ENCODE measurements at regions not wholly inside any gene's neighbourhood (a gene's known extent, or its start where the extent isn't known, plus 50 kb on each side); places are given as distances from the start of the nearest gene placed in this dataset.

DNA sequence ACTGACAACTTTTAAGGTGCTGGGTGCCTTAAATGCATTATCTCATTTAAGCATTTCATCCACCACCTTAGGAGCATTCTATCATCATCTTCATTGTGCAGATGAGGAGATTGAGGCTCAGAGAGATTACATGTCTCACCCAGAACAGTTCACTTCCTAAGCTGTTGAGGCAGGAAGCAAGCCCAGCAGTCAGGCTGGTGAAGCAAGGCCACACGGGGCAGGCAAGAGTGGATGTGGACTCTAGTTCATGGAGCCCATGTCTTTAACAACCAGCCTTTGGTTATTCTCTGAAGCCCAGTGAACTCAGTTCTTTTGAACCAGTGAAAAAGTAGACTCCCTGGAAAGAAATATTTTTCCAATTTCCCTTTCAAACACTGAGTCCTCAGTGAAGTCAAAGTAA lies 294.8 kb upstream of the MGAT5 start:
- H3K4me3 ChIP-seq (ENCODE audit: low read length): no peak overlapping the region
- DNase-seq (ENCODE audit: low read depth): no peak
- TF ChIP-seq, protein P1, sequence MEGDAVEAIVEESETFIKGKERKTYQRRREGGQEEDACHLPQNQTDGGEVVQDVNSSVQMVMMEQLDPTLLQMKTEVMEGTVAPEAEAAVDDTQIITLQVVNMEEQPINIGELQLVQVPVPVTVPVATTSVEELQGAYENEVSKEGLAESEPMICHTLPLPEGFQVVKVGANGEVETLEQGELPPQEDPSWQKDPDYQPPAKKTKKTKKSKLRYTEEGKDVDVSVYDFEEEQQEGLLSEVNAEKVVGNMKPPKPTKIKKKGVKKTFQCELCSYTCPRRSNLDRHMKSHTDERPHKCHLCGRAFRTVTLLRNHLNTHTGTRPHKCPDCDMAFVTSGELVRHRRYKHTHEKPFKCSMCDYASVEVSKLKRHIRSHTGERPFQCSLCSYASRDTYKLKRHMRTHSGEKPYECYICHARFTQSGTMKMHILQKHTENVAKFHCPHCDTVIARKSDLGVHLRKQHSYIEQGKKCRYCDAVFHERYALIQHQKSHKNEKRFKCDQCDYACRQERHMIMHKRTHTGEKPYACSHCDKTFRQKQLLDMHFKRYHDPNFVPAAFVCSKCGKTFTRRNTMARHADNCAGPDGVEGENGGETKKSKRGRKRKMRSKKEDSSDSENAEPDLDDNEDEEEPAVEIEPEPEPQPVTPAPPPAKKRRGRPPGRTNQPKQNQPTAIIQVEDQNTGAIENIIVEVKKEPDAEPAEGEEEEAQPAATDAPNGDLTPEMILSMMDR (conservative IDR thresholded peaks at IDR 0.05; ENCODE audit: low read depth, low read length): no peak

DNA sequence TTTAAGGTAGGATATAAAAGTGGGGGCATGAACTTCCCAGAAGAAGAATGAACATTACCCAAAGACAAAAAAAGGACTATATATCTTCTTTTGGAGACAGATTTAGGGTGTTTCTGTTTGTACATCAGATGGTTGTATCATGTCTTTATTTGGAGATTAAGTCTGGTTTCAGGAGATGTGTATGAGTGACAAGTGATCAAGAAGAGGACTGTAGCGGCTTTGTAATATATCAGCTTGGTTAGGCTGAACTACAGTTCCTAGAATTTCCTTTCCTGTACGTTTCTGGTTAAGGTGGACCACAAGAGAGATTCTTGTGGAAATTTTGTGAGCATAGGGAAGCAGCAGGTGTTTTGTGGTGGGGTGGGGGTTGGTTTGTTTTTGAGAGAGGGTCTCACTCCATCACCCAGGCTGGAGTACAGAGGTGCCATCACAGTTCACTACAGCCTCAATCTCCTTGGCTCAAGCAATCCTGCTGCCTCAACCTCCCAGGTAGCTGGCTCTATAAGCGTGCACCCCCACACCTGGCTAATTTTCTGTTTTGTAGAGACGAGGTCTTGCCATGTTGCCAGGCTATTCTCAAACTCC lies 287.1 kb upstream of the MGAT5 start:
- H3K4me3 ChIP-seq (ENCODE audit: low read length): no peak overlapping the region
- DNase-seq (ENCODE audit: low read depth): no peak
- TF ChIP-seq, protein P1 (conservative IDR thresholded peaks at IDR 0.05; ENCODE audit: low read depth, low read length): no peak

DNA sequence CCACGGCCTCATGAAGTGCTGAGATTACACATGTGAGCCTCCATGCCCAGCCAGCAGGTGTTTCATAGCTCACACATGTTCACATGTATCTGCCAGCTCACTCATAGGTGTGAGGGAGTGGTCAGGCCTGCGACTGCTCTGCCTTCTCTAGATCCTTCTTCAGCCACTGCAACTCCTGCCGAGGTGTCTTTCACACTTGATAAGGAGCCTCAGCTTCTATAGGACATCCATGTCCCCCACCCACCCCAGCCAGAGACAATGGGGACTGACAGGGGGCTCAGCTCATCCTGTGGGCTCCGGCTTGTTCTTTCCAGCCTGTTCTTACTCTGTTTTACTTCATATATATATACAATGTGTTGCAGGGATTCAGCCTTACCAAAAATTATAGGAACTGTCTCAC lies 286.5 kb upstream of the MGAT5 start:
- TF ChIP-seq, protein P1 (conservative IDR thresholded peaks at IDR 0.05; ENCODE audit: low read depth, low read length): no peak
- no peak for DNase-seq (ENCODE audit: low read depth)
- H3K4me3 ChIP-seq (ENCODE audit: low read length): no peak overlapping the region

DNA sequence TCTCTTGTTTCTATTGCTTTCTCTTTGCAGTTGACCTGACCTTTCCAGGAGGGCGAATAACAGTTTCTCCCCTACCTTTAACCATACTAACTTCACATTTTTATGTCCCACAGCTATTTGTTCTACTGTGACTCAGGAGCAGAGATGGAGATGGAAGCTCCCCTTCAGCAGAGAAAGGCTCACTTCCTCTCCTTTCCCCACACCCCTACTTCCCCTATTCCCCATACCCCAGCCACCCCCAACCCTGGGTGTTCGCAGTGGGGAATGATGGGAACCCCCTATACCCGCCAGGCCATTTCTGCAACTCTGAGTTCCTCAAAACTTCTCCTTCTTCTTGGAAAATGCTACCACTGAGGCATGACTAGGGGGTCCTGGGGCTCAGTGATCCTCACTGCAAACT lies 285.4 kb upstream of the MGAT5 start:
- TF ChIP-seq, protein P1 (conservative IDR thresholded peaks at IDR 0.05; ENCODE audit: low read depth, low read length): no peak
- no peak overlapping the region for H3K4me3 ChIP-seq (ENCODE audit: low read length)
- DNase-seq (ENCODE audit: low read depth): no peak

DNA sequence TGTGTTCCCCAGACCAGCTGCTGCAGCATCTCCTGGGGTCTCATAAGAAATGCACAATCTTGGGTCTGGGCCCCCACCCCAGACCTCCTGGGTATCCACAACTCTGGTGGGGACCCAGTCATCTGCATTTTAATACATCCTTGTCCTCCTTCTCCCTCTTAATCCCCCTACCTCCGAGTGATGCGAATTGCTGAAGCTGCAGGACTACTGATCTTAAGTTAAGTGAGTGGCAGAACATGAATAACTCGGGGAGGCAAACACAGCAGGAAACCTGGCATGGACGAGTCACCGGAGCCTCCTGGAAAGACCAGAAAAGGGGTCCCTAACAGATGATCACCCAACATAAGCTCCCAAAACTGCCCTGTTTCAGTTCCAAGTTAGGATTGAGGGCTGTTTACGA lies 283.2 kb upstream of the MGAT5 start:
- no peak overlapping the region for H3K4me3 ChIP-seq (ENCODE audit: low read length)
- TF ChIP-seq, protein P1 (conservative IDR thresholded peaks at IDR 0.05; ENCODE audit: low read depth, low read length): no peak
- no peak for DNase-seq (ENCODE audit: low read depth)

DNA sequence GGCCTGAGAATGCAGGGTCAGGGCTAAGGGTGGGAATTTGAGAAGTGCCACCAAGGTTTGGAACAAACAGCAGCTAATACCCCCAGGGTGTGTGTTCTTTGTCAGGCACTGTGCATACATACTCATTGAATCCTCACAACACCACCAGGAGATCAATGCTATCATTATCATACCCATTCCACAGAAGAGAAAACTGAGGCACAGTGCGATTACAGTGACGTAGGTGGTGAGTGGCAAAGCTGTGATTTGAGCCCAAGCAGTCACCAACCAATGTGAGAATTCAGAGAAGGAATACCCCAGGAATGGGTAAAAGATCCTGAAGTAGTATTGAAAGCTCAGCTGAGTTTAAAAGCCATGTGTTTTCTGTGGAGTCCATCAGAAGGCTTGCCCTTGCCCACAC lies 281.6 kb upstream of the MGAT5 start:
- DNase-seq (ENCODE audit: low read depth): no peak
- TF ChIP-seq, protein P1 (conservative IDR thresholded peaks at IDR 0.05; ENCODE audit: low read depth, low read length): no peak
- no peak overlapping the region for H3K4me3 ChIP-seq (ENCODE audit: low read length)

DNA sequence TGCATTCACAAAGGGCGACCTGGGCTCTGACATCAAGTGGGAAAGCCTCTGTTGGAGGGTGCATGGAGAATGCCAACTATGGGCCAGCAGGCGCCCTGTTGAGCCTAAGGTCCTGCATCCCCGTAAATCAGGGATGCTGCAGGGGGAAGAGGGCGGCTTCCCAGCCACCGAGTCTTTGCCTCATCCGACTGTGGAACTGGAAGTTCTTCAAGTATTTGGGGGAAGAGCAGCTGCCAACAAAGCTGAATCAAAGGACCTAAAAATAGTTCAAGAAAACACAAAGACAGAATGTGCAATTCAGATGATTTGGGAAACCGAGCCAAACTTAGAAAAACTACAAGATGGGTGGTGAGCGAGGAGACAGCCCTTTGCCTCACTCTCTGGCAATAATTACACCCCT lies 281.1 kb upstream of the MGAT5 start:
- no peak overlapping the region for H3K4me3 ChIP-seq (ENCODE audit: low read length)
- TF ChIP-seq, protein P1 (conservative IDR thresholded peaks at IDR 0.05; ENCODE audit: low read depth, low read length): no peak
- DNase-seq (ENCODE audit: low read depth): no peak
